ENCODE measurements at regions not wholly inside any gene's neighbourhood (a gene's known extent, or its start where the extent isn't known, plus 50 kb on each side); places are given as distances from the start of the nearest gene placed in this dataset.

DNA sequence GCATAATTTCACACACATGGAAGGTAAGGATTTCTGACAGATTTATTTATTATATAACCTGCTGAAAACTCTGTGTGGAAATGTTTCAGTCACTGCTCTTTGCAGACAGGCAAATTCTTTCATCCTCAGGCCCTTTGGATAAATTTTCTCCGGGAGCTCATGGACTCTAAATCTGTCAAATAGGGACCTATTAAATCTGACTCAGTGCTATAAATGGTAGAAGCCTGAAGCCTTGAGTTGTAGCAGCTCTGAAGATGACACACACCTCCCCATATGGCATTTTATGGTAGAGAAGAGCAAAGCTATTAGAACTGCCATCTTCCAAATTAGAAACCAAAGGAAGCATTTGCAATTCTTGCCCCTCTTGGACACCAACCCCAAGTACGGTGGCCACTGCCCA lies 808.7 kb downstream of the XPNPEP1 start:
- no TSS peak for BruUV-seq (replicated peaks)
- H3K4me1 ChIP-seq = no peaks in the 10 kb centered on the region
- H3K4me3 ChIP-seq (ENCODE audit: low read depth, low read length) = no peak overlapping the region
- ChIA-PET CTCF (no interaction called here), POLR2A (no interaction called here)
- H3K9me3 ChIP-seq = peaks cover 13% of the 10 kb centered on the region
- H3K36me3 ChIP-seq (ENCODE audit: control insufficient read depth, insufficient read depth, low read length) = no peaks in the 10 kb centered on the region
- Mint-ChIP-seq H3K4me1 (ENCODE audit: low read depth, unreplicated experiment) (no peaks in the 10 kb centered on the region), H3K9me3 (ENCODE audit: unreplicated experiment) (peaks cover 35% of the 10 kb centered on the region), H3K27ac (ENCODE audit: unreplicated experiment) (no peak overlapping the region), H3K27me3 (ENCODE audit: insufficient read depth, unreplicated experiment) (no peaks in the 10 kb centered on the region), H3K36me3 (ENCODE audit: insufficient read depth, unreplicated experiment) (no peaks in the 10 kb centered on the region), H3K4me3 (ENCODE audit: unreplicated experiment) (no peak overlapping the region)
- TF ChIP-seq, protein P1, sequence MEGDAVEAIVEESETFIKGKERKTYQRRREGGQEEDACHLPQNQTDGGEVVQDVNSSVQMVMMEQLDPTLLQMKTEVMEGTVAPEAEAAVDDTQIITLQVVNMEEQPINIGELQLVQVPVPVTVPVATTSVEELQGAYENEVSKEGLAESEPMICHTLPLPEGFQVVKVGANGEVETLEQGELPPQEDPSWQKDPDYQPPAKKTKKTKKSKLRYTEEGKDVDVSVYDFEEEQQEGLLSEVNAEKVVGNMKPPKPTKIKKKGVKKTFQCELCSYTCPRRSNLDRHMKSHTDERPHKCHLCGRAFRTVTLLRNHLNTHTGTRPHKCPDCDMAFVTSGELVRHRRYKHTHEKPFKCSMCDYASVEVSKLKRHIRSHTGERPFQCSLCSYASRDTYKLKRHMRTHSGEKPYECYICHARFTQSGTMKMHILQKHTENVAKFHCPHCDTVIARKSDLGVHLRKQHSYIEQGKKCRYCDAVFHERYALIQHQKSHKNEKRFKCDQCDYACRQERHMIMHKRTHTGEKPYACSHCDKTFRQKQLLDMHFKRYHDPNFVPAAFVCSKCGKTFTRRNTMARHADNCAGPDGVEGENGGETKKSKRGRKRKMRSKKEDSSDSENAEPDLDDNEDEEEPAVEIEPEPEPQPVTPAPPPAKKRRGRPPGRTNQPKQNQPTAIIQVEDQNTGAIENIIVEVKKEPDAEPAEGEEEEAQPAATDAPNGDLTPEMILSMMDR (IDR thresholded peaks at IDR 0.05; ENCODE audit: insufficient read depth in 1 of 2, low read depth in 1 of 2, low read length in 1 of 2, severe bottlenecking in 1 of 2, unreplicated experiment in 1 of 2) = no peak
- H3K27me3 ChIP-seq (replicated peaks; ENCODE audit: control insufficient read depth, insufficient read depth, low read length) = no peaks in the 10 kb centered on the region
- intact Hi-C loops (cut with micrococcal nuclease; ENCODE audit: unreplicated experiment) = no loop called here
- DNase-seq = no peak

DNA sequence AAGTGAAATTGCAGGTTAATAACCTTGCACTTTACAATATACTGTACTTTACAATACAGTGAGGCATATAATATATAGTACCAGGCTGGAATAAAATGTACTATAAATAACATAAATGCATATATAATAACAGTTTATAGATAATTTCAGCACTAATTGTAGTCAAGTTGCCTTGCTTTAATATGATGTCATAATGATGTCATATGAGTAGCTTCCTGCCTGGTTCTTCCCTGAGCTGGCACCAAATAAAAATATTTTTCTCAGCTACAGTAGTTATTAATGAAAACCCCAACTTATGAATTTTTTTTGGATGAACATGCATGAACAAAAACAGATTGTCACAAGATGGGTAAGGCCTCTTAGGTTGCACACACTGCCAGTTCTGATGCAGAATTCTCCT lies 816.7 kb downstream of the XPNPEP1 start:
- BruUV-seq (replicated peaks) = no TSS peak
- intact Hi-C loops (cut with micrococcal nuclease; ENCODE audit: unreplicated experiment) = no loop called here
- Histone ChIP-seq H3K4me3 (ENCODE audit: low read depth, low read length) (no peak overlapping the region), H3K36me3 (ENCODE audit: control insufficient read depth, insufficient read depth, low read length) (no peaks in the 10 kb centered on the region), H3K27me3 (replicated peaks; ENCODE audit: control insufficient read depth, insufficient read depth, low read length) (no peaks in the 10 kb centered on the region; the same call in 1 of the 2 replicates), H3K4me1 (peaks cover 7% of the 10 kb centered on the region; the same call in 1 of the 2 replicates), H3K9me3 (no peaks in the 10 kb centered on the region)
- no peak for DNase-seq
- TF ChIP-seq, protein P1 (IDR thresholded peaks at IDR 0.05; ENCODE audit: insufficient read depth in 1 of 2, low read depth in 1 of 2, low read length in 1 of 2, severe bottlenecking in 1 of 2, unreplicated experiment in 1 of 2) = no peak
- Mint-ChIP-seq H3K27me3 (ENCODE audit: insufficient read depth, unreplicated experiment) (no peaks in the 10 kb centered on the region), H3K4me3 (ENCODE audit: unreplicated experiment) (no peak overlapping the region), H3K27ac (ENCODE audit: unreplicated experiment) (no peak overlapping the region), H3K4me1 (ENCODE audit: low read depth, unreplicated experiment) (no peaks in the 10 kb centered on the region), H3K9me3 (ENCODE audit: unreplicated experiment) (no peaks in the 10 kb centered on the region), H3K36me3 (ENCODE audit: insufficient read depth, unreplicated experiment) (no peaks in the 10 kb centered on the region)
- ChIA-PET POLR2A (no interaction called here), CTCF (no interaction called here)

DNA sequence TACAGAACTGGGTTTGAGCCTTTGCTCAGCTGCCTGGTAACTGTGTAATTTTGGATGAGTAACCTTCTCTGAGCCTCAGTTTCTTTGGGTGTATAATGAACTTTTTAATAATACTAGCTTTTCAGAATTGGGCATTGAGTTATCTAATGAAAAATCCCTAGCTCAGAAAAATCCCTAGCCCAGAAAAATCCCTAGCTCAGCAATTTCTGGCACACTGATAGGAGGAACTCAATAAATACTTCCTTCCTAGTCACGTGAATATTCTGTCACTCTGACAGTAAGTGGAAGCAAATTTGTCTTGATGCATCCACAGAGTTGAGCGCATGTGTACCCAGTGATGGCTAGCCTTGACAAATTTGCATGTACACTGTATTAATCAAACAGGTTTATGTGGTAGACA lies 817.6 kb downstream of the XPNPEP1 start:
- POLR2A ChIA-PET = no interaction called here

More for the DNA sequence above, 817.6 kb downstream of the XPNPEP1 start:
- no TSS peak for BruUV-seq (replicated peaks)
- TF ChIP-seq, protein P1 (IDR thresholded peaks at IDR 0.05; ENCODE audit: insufficient read depth in 1 of 2, low read depth in 1 of 2, low read length in 1 of 2, severe bottlenecking in 1 of 2, unreplicated experiment in 1 of 2) = no peak
- intact Hi-C loops (cut with micrococcal nuclease; ENCODE audit: unreplicated experiment) = no loop called here
- Mint-ChIP-seq H3K27me3 (ENCODE audit: insufficient read depth, unreplicated experiment) (no peaks in the 10 kb centered on the region), H3K4me3 (ENCODE audit: unreplicated experiment) (no peak overlapping the region), H3K9me3 (ENCODE audit: unreplicated experiment) (no peaks in the 10 kb centered on the region), H3K4me1 (ENCODE audit: low read depth, unreplicated experiment) (no peaks in the 10 kb centered on the region), H3K36me3 (ENCODE audit: insufficient read depth, unreplicated experiment) (no peaks in the 10 kb centered on the region), H3K27ac (ENCODE audit: unreplicated experiment) (no peak overlapping the region)
- H3K4me1 ChIP-seq = peaks cover 7% of the 10 kb centered on the region; the same call in 1 of the 2 replicates
- H3K36me3 ChIP-seq (ENCODE audit: control insufficient read depth, insufficient read depth, low read length) = no peaks in the 10 kb centered on the region
- CTCF ChIA-PET = no interaction called here
- DNase-seq = no peak
- no peaks in the 10 kb centered on the region; the same call in 1 of the 2 replicates for H3K27me3 ChIP-seq (replicated peaks; ENCODE audit: control insufficient read depth, insufficient read depth, low read length)
- no peak overlapping the region for H3K4me3 ChIP-seq (ENCODE audit: low read depth, low read length)
- no peaks in the 10 kb centered on the region for H3K9me3 ChIP-seq
